ENCODE measurements at regions not wholly inside any gene's neighbourhood (a gene's known extent, or its start where the extent isn't known, plus 50 kb on each side); places are given as distances from the start of the nearest gene placed in this dataset.

DNA sequence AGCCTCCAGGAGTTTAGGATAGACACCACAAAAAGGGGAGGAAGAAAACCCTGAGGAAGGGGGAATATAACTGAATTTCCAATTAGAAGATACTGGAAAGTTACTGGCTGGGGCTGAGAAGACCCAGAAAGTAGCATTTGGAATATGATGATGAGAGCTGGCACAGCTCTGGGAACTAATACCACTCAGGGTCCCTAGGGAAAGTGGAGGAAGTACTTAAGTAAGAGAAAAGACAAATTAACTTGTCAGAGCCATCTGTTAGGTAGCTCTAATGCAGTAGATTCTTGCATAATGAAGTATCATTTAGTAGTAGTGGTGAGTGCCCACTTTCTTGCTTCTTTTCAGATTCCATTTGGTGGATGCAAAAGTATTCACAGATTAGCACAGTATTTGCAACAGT is 90.8 kb upstream of the TSPAN5 start:
- TF ChIP-seq, protein P1, sequence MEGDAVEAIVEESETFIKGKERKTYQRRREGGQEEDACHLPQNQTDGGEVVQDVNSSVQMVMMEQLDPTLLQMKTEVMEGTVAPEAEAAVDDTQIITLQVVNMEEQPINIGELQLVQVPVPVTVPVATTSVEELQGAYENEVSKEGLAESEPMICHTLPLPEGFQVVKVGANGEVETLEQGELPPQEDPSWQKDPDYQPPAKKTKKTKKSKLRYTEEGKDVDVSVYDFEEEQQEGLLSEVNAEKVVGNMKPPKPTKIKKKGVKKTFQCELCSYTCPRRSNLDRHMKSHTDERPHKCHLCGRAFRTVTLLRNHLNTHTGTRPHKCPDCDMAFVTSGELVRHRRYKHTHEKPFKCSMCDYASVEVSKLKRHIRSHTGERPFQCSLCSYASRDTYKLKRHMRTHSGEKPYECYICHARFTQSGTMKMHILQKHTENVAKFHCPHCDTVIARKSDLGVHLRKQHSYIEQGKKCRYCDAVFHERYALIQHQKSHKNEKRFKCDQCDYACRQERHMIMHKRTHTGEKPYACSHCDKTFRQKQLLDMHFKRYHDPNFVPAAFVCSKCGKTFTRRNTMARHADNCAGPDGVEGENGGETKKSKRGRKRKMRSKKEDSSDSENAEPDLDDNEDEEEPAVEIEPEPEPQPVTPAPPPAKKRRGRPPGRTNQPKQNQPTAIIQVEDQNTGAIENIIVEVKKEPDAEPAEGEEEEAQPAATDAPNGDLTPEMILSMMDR (IDR thresholded peaks at IDR 0.05): no peak
- TF ChIP-seq POLR2AphosphoS5 (IDR thresholded peaks at IDR 0.05) (no peak), POLR2A (IDR thresholded peaks at IDR 0.05) (no peak)

Data from prostate gland (tissue), 2 donors.